ENCODE measurements at regions not wholly inside any gene's neighbourhood (a gene's known extent, or its start where the extent isn't known, plus 50 kb on each side); places are given as distances from the start of the nearest gene placed in this dataset.

- H3K4me1 ChIP-seq (ENCODE audit: control insufficient read depth in 1 of 2, insufficient read depth in 2 of 2, low read length in 2 of 2), result peaks cover 3 to 13% of the 10 kb centered on the region in 2 experiments
- no peak for DNase-seq
- no peak overlapping the region for H4K8ac ChIP-seq (ENCODE audit: low read depth, low read length)
- WGBS (ENCODE audit: extremely low coverage, insufficient coverage, insufficient read length), result no CpG with 5 or more reads among the region's 3 CpGs
- H2AFZ ChIP-seq (ENCODE audit: insufficient read depth, low read length, poor library complexity), result no peak overlapping the region
- H3K23ac ChIP-seq (ENCODE audit: low read length), result no peak overlapping the region
- no peak overlapping the region for H4K91ac ChIP-seq (ENCODE audit: low read depth, low read length)
- H3K9me3 ChIP-seq (ENCODE audit: insufficient read depth, low read depth, low read length), result no peaks in the 10 kb centered on the region
- no peak overlapping the region for H3K4ac ChIP-seq (ENCODE audit: low read depth, low read length)
- no peak overlapping the region for H2AK5ac ChIP-seq (ENCODE audit: low read length)
- H3K27ac ChIP-seq (ENCODE audit: low read depth, low read length), result no peak overlapping the region
- peaks cover 2% of the 10 kb centered on the region for H3K79me2 ChIP-seq (ENCODE audit: control insufficient read depth, insufficient read depth, low read length, poor library complexity)
- H3K36me3 ChIP-seq (ENCODE audit: control insufficient read depth in 1 of 2, insufficient read depth in 2 of 2, low read length in 2 of 2), result no peaks in the 10 kb centered on the region
- H3K27me3 ChIP-seq (ENCODE audit: insufficient read depth, low read length), result no peaks in the 10 kb centered on the region
- no peak overlapping the region for H2BK120ac ChIP-seq (ENCODE audit: insufficient read depth, low read length, poor library complexity)
- no peak overlapping the region for H2BK12ac ChIP-seq (ENCODE audit: low read length)
- peak overlapping the region; percentile 46 for H2BK5ac ChIP-seq (ENCODE audit: low read depth, low read length, poor library complexity)
- no peak overlapping the region for H3K18ac ChIP-seq (ENCODE audit: low read length)
- H4K12ac ChIP-seq (ENCODE audit: low read depth, low read length), result no peak overlapping the region
- no peak overlapping the region for H3K4me3 ChIP-seq (ENCODE audit: low read depth, low read length)
- H3K4me2 ChIP-seq (ENCODE audit: low read length), result no peak overlapping the region
- H3K14ac ChIP-seq (ENCODE audit: low read length), result no peak overlapping the region
- peaks cover 9% of the 10 kb centered on the region for H3K79me1 ChIP-seq (ENCODE audit: low read length)
- no peak overlapping the region for H3K9ac ChIP-seq (ENCODE audit: low read length)
Measured at GRCh38 chr20:10137533-10137932, 81.1 kb upstream of the SNAP25 start.

- H2BK12ac ChIP-seq (ENCODE audit: low read length), result no peak overlapping the region
Measured at GRCh38 chr20:10157549-10157948, 61.1 kb upstream of the SNAP25 start.

GRCh38 chr20:10167040-10167439 is 51.6 kb upstream of the SNAP25 start:
- no peaks in the 10 kb centered on the region for H3K36me3 ChIP-seq (ENCODE audit: control insufficient read depth in 1 of 2, insufficient read depth in 2 of 2, low read length in 2 of 2)
- H4K91ac ChIP-seq (ENCODE audit: low read depth, low read length), result no peak overlapping the region
- H3K4me3 ChIP-seq (ENCODE audit: low read depth, low read length), result no peak overlapping the region
- no peak overlapping the region for H3K4me2 ChIP-seq (ENCODE audit: low read length)
- no peak overlapping the region for H2BK12ac ChIP-seq (ENCODE audit: low read length)
- H3K14ac ChIP-seq (ENCODE audit: low read length), result no peak overlapping the region
- no peak overlapping the region for H3K23ac ChIP-seq (ENCODE audit: low read length)
- DNase-seq, result no peak
- no peak overlapping the region for H2BK120ac ChIP-seq (ENCODE audit: insufficient read depth, low read length, poor library complexity)
- H2AFZ ChIP-seq (ENCODE audit: insufficient read depth, low read length, poor library complexity), result no peak overlapping the region
- H3K4ac ChIP-seq (ENCODE audit: low read depth, low read length), result no peak overlapping the region
- no peak overlapping the region for H4K12ac ChIP-seq (ENCODE audit: low read depth, low read length)
- H3K79me2 ChIP-seq (ENCODE audit: control insufficient read depth, insufficient read depth, low read length, poor library complexity), result no peaks in the 10 kb centered on the region
- H3K27me3 ChIP-seq (ENCODE audit: insufficient read depth, low read length), result peaks cover 2% of the 10 kb centered on the region
- no peak overlapping the region for H2AK5ac ChIP-seq (ENCODE audit: low read length)
- no peaks in the 10 kb centered on the region for H3K9me3 ChIP-seq (ENCODE audit: insufficient read depth, low read depth, low read length)
- H4K8ac ChIP-seq (ENCODE audit: low read depth, low read length), result no peak overlapping the region
- no CpG with 5 or more reads among the region's 2 CpGs for WGBS (ENCODE audit: extremely low coverage, insufficient coverage, insufficient read length)
- H2BK5ac ChIP-seq (ENCODE audit: low read depth, low read length, poor library complexity), result no peak overlapping the region
- no peak overlapping the region for H3K18ac ChIP-seq (ENCODE audit: low read length)
- no peak overlapping the region for H3K9ac ChIP-seq (ENCODE audit: low read length)
- H3K79me1 ChIP-seq (ENCODE audit: low read length), result no peaks in the 10 kb centered on the region
- no peaks in the 10 kb centered on the region for H3K4me1 ChIP-seq (ENCODE audit: control insufficient read depth in 1 of 2, insufficient read depth in 2 of 2, low read length in 2 of 2)
- H3K27ac ChIP-seq (ENCODE audit: low read depth, low read length), result no peak overlapping the region

More at GRCh38 chr20:10157549-10157948, 61.1 kb upstream of the SNAP25 start:
- Histone ChIP-seq H2AFZ (ENCODE audit: insufficient read depth, low read length, poor library complexity) (no peak overlapping the region), H3K18ac (ENCODE audit: low read length) (no peak overlapping the region), H3K9me3 (ENCODE audit: insufficient read depth, low read depth, low read length) (peaks cover 4% of the 10 kb centered on the region), H4K91ac (ENCODE audit: low read depth, low read length) (no peak overlapping the region), H3K9ac (ENCODE audit: low read length) (no peak overlapping the region), H2AK5ac (ENCODE audit: low read length) (no peak overlapping the region), H4K12ac (ENCODE audit: low read depth, low read length) (no peak overlapping the region), H3K27me3 (ENCODE audit: insufficient read depth, low read length) (no peaks in the 10 kb centered on the region), H3K79me1 (ENCODE audit: low read length) (no peaks in the 10 kb centered on the region), H3K4me3 (ENCODE audit: low read depth, low read length) (no peak overlapping the region), H3K4ac (ENCODE audit: low read depth, low read length) (no peak overlapping the region), H2BK5ac (ENCODE audit: low read depth, low read length, poor library complexity) (no peak overlapping the region), H3K23ac (ENCODE audit: low read length) (no peak overlapping the region), H3K79me2 (ENCODE audit: control insufficient read depth, insufficient read depth, low read length, poor library complexity) (no peaks in the 10 kb centered on the region), H3K36me3 (ENCODE audit: control insufficient read depth in 1 of 2, insufficient read depth in 2 of 2, low read length in 2 of 2) (no peaks in the 10 kb centered on the region), H3K4me2 (ENCODE audit: low read length) (no peak overlapping the region), H3K27ac (ENCODE audit: low read depth, low read length) (no peak overlapping the region), H3K4me1 (ENCODE audit: control insufficient read depth in 1 of 2, insufficient read depth in 2 of 2, low read length in 2 of 2) (no peaks in the 10 kb centered on the region), H3K14ac (ENCODE audit: low read length) (no peak overlapping the region), H2BK120ac (ENCODE audit: insufficient read depth, low read length, poor library complexity) (no peak overlapping the region), H4K8ac (ENCODE audit: low read depth, low read length) (no peak overlapping the region)
- no CpG with 5 or more reads among the region's 1 CpG for WGBS (ENCODE audit: extremely low coverage, insufficient coverage, insufficient read length)
- no peak for DNase-seq

GRCh38 chr20:10167594-10167993 is 51.0 kb upstream of the SNAP25 start:
- Histone ChIP-seq H4K12ac (ENCODE audit: low read depth, low read length) (no peak overlapping the region), H3K14ac (ENCODE audit: low read length) (no peak overlapping the region), H2BK120ac (ENCODE audit: insufficient read depth, low read length, poor library complexity) (no peak overlapping the region), H3K4me3 (ENCODE audit: low read depth, low read length) (no peak overlapping the region), H4K8ac (ENCODE audit: low read depth, low read length) (no peak overlapping the region), H3K27me3 (ENCODE audit: insufficient read depth, low read length) (peaks cover 2% of the 10 kb centered on the region), H2AK5ac (ENCODE audit: low read length) (no peak overlapping the region), H3K79me1 (ENCODE audit: low read length) (no peaks in the 10 kb centered on the region), H2AFZ (ENCODE audit: insufficient read depth, low read length, poor library complexity) (no peak overlapping the region), H3K36me3 (ENCODE audit: control insufficient read depth in 1 of 2, insufficient read depth in 2 of 2, low read length in 2 of 2) (no peaks in the 10 kb centered on the region), H3K9me3 (ENCODE audit: insufficient read depth, low read depth, low read length) (no peaks in the 10 kb centered on the region), H3K23ac (ENCODE audit: low read length) (no peak overlapping the region), H3K4me1 (ENCODE audit: control insufficient read depth in 1 of 2, insufficient read depth in 2 of 2, low read length in 2 of 2) (peaks cover 3 to 5% of the 10 kb centered on the region in 2 experiments), H2BK12ac (ENCODE audit: low read length) (no peak overlapping the region), H3K27ac (ENCODE audit: low read depth, low read length) (no peak overlapping the region), H3K9ac (ENCODE audit: low read length) (no peak overlapping the region), H3K18ac (ENCODE audit: low read length) (no peak overlapping the region), H2BK5ac (ENCODE audit: low read depth, low read length, poor library complexity) (no peak overlapping the region), H3K4ac (ENCODE audit: low read depth, low read length) (no peak overlapping the region), H4K91ac (ENCODE audit: low read depth, low read length) (no peak overlapping the region), H3K4me2 (ENCODE audit: low read length) (no peak overlapping the region), H3K79me2 (ENCODE audit: control insufficient read depth, insufficient read depth, low read length, poor library complexity) (no peaks in the 10 kb centered on the region)
- WGBS (ENCODE audit: extremely low coverage, insufficient coverage, insufficient read length), result no CpG with 5 or more reads among the region's 2 CpGs
- DNase-seq, result no peak

Measured in trophoblast cell (in vitro differentiated cells and primary cell).